LHCN-M2 (cell line): ENCODE measurements at regions not wholly inside any gene's neighbourhood (a gene's known extent, or its start where the extent isn't known, plus 50 kb on each side); places are given as distances from the start of the nearest gene placed in this dataset.

Source experiments
- DNase-seq: peaks from one replicate; pipeline ENCODE4 v3.0.0-alpha.2; 2012; ENCODE audit warnings: low read depth

- DNase-seq: no peak
These were observed 403.2 kb downstream of the KIF4B start for GRCh38 chr5:155416765-155417164.

GRCh38 chr5:155418960-155419579 lies 405.5 kb downstream of the KIF4B start:
- no peak for DNase-seq

GRCh38 chr5:155430192-155430591 lies 416.6 kb downstream of the KIF4B start:
- DNase-seq: no peak

GRCh38 chr5:155434267-155434666 lies 420.7 kb downstream of the KIF4B start:
- DNase-seq: no peak

GRCh38 chr5:155434681-155435080 lies 421.1 kb downstream of the KIF4B start:
- no peak for DNase-seq

GRCh38 chr5:155441849-155442248 lies 428.3 kb downstream of the KIF4B start:
- DNase-seq: no peak

GRCh38 chr5:155451106-155451505 lies 437.6 kb downstream of the KIF4B start:
- DNase-seq: no peak

GRCh38 chr5:155455791-155456514 lies 442.4 kb downstream of the KIF4B start:
- DNase-seq: no peak

- no peak for DNase-seq
These were observed 446.4 kb downstream of the KIF4B start for GRCh38 chr5:155459889-155460500.

GRCh38 chr5:155460501-155460931 lies 447.0 kb downstream of the KIF4B start:
- DNase-seq: no peak

- no peak for DNase-seq
These were observed 447.7 kb downstream of the KIF4B start for GRCh38 chr5:155461304-155461703.

- DNase-seq: no peak
These were observed 453.3 kb downstream of the KIF4B start for GRCh38 chr5:155466851-155467250.

GRCh38 chr5:155471027-155471426 lies 457.5 kb downstream of the KIF4B start:
- no peak for DNase-seq

GRCh38 chr5:155472780-155473179 lies 459.2 kb downstream of the KIF4B start:
- DNase-seq: no peak

GRCh38 chr5:155475318-155475717 lies 461.8 kb downstream of the KIF4B start:
- no peak for DNase-seq

- DNase-seq: no peak
These were observed 467.2 kb downstream of the KIF4B start for GRCh38 chr5:155480731-155481131.

GRCh38 chr5:155481182-155481581 lies 467.6 kb downstream of the KIF4B start:
- no peak for DNase-seq

- no peak for DNase-seq
These were observed 468.9 kb downstream of the KIF4B start for GRCh38 chr5:155482428-155482827.

GRCh38 chr5:155485386-155485785 lies 471.8 kb downstream of the KIF4B start:
- DNase-seq: no peak

GRCh38 chr5:155489949-155490348 lies 476.4 kb downstream of the KIF4B start:
- DNase-seq: no peak

GRCh38 chr5:155492191-155492590 lies 478.6 kb downstream of the KIF4B start:
- no peak for DNase-seq

GRCh38 chr5:155504606-155505005 lies 491.1 kb downstream of the KIF4B start:
- DNase-seq: no peak

GRCh38 chr5:155507363-155507762 lies 493.8 kb downstream of the KIF4B start:
- DNase-seq: no peak
